ENCODE measurements at regions not wholly inside any gene's neighbourhood (a gene's known extent, or its start where the extent isn't known, plus 50 kb on each side); places are given as distances from the start of the nearest gene placed in this dataset.
"Not testable (repeated sequence)": the region's sequence is repeated elsewhere in the genome, so short reads cannot be mapped to it uniquely, and the experiment has no call there.

GRCh38 chr14:34140127-34140526, 189.3 kb upstream of the EGLN3 start:
- not testable (repeated sequence) for H3K27ac Mint-ChIP-seq, H3K27me3 Mint-ChIP-seq, H3K4me1 Mint-ChIP-seq, DNase-seq, ATAC-seq, H3K4me3 Mint-ChIP-seq
- peaks cover 13 to 32% of the 10 kb centered on the region in 2 donors for H3K9me3 Mint-ChIP-seq

GRCh38 chr14:34139160-34140121, 188.6 kb upstream of the EGLN3 start:
- peaks cover 13 to 26% of the 10 kb centered on the region in 2 donors for H3K9me3 Mint-ChIP-seq
- H3K27me3 Mint-ChIP-seq, H3K27ac Mint-ChIP-seq, ATAC-seq, H3K4me3 Mint-ChIP-seq, DNase-seq, H3K4me1 Mint-ChIP-seq: not testable (repeated sequence)

GRCh38 chr14:34138175-34138574, 187.3 kb upstream of the EGLN3 start:
- DNase-seq = no peak
- H3K4me3 Mint-ChIP-seq = no peak overlapping the region
- H3K27ac Mint-ChIP-seq = peak overlapping the region in 1 of 2 donors; percentile 43
- ATAC-seq = no peak
- H3K9me3 Mint-ChIP-seq = peaks cover 13 to 18% of the 10 kb centered on the region in 2 donors
- no peaks in the 10 kb centered on the region for H3K4me1 Mint-ChIP-seq
- H3K27me3 Mint-ChIP-seq = no peaks in the 10 kb centered on the region

- Mint-ChIP-seq H3K4me3 (no peak overlapping the region), H3K4me1 (no peaks in the 10 kb centered on the region)
These were observed 186.3 kb upstream of the EGLN3 start for GRCh38 chr14:34137001-34137745.

GRCh38 chr14:34135492-34135891, 184.6 kb upstream of the EGLN3 start:
- ATAC-seq (no peak), DNase-seq (no peak)
- Mint-ChIP-seq H3K27ac (no peak overlapping the region), H3K27me3 (peaks cover 9% of the 10 kb centered on the region), H3K4me3 (no peak overlapping the region), H3K4me1 (no peaks in the 10 kb centered on the region), H3K9me3 (no peaks in the 10 kb centered on the region)

More at GRCh38 chr14:34137001-34137745, 186.3 kb upstream of the EGLN3 start:
- peaks cover 9% of the 10 kb centered on the region for H3K27me3 Mint-ChIP-seq
- ATAC-seq (no peak), DNase-seq (no peak)
- H3K27ac Mint-ChIP-seq = peak overlapping the region in 1 of 2 donors; percentile 8
- peaks cover 7 to 8% of the 10 kb centered on the region in 2 donors for H3K9me3 Mint-ChIP-seq

GRCh38 chr14:34134484-34134883, 183.6 kb upstream of the EGLN3 start:
- Mint-ChIP-seq H3K27me3 (peaks cover 9% of the 10 kb centered on the region), H3K9me3 (no peaks in the 10 kb centered on the region), H3K4me1 (no peaks in the 10 kb centered on the region), H3K27ac (no peak overlapping the region), H3K4me3 (no peak overlapping the region)
- DNase-seq (no peak), ATAC-seq (no peak)

GRCh38 chr14:34129927-34130552, 179.2 kb upstream of the EGLN3 start:
- ATAC-seq (no peak), DNase-seq (no peak)
- H3K4me3 Mint-ChIP-seq = no peak overlapping the region
- no peaks in the 10 kb centered on the region for H3K9me3 Mint-ChIP-seq
- H3K27me3 Mint-ChIP-seq = peaks cover 9% of the 10 kb centered on the region
- H3K4me1 Mint-ChIP-seq = no peaks in the 10 kb centered on the region
- no peak overlapping the region for H3K27ac Mint-ChIP-seq

GRCh38 chr14:34128665-34129064, 177.8 kb upstream of the EGLN3 start:
- DNase-seq (no peak), ATAC-seq (no peak)
- H3K4me3 Mint-ChIP-seq = no peak overlapping the region
- no peaks in the 10 kb centered on the region for H3K9me3 Mint-ChIP-seq
- H3K4me1 Mint-ChIP-seq = no peaks in the 10 kb centered on the region
- H3K27ac Mint-ChIP-seq = no peak overlapping the region
- H3K27me3 Mint-ChIP-seq = peaks cover 9% of the 10 kb centered on the region

GRCh38 chr14:34126586-34126985, 175.7 kb upstream of the EGLN3 start:
- no peak for ATAC-seq

GRCh38 chr14:34124585-34124984, 173.7 kb upstream of the EGLN3 start:
- ATAC-seq = no peak
- no peak overlapping the region for H3K27ac Mint-ChIP-seq
- no peak overlapping the region for H3K4me3 Mint-ChIP-seq
- no peak for DNase-seq
- H3K9me3 Mint-ChIP-seq = no peaks in the 10 kb centered on the region
- no peaks in the 10 kb centered on the region for H3K27me3 Mint-ChIP-seq
- no peaks in the 10 kb centered on the region for H3K4me1 Mint-ChIP-seq

More at GRCh38 chr14:34126586-34126985, 175.7 kb upstream of the EGLN3 start:
- H3K27me3 Mint-ChIP-seq = no peaks in the 10 kb centered on the region
- H3K27ac Mint-ChIP-seq = no peak overlapping the region
- no peaks in the 10 kb centered on the region for H3K4me1 Mint-ChIP-seq
- no peak for DNase-seq
- H3K9me3 Mint-ChIP-seq = no peaks in the 10 kb centered on the region
- no peak overlapping the region for H3K4me3 Mint-ChIP-seq

- Mint-ChIP-seq H3K27ac (no peak overlapping the region), H3K4me1 (no peaks in the 10 kb centered on the region), H3K4me3 (no peak overlapping the region), H3K9me3 (no peaks in the 10 kb centered on the region), H3K27me3 (no peaks in the 10 kb centered on the region)
- DNase-seq (no peak), ATAC-seq (no peak)
These were observed 171.8 kb upstream of the EGLN3 start for GRCh38 chr14:34122650-34123049.

GRCh38 chr14:34122081-34122480, 171.2 kb upstream of the EGLN3 start:
- Mint-ChIP-seq H3K4me3 (no peak overlapping the region), H3K9me3 (no peaks in the 10 kb centered on the region), H3K27me3 (no peaks in the 10 kb centered on the region), H3K4me1 (no peaks in the 10 kb centered on the region), H3K27ac (no peak overlapping the region)
- DNase-seq = no peak
- no peak for ATAC-seq

- Mint-ChIP-seq H3K27me3 (peaks cover 12% of the 10 kb centered on the region), H3K4me3 (no peak overlapping the region), H3K27ac (peak overlapping the region in 1 of 2 donors; percentile 68), H3K4me1 (no peaks in the 10 kb centered on the region), H3K9me3 (peaks cover 0 to 7% of the 10 kb centered on the region in 2 donors)
- ATAC-seq (no peak), DNase-seq (no peak)
These were observed 169.5 kb upstream of the EGLN3 start for GRCh38 chr14:34120185-34120977.

- Mint-ChIP-seq H3K27me3 (peaks cover 18% of the 10 kb centered on the region), H3K27ac (no peak overlapping the region), H3K4me3 (no peak overlapping the region), H3K4me1 (no peaks in the 10 kb centered on the region), H3K9me3 (peaks cover 0 to 7% of the 10 kb centered on the region in 2 donors)
- DNase-seq = no peak
- ATAC-seq = no peak
These were observed 168.4 kb upstream of the EGLN3 start for GRCh38 chr14:34119107-34119858.
